Kidney (tissue), 13 donors: ENCODE measurements at regions not wholly inside any gene's neighbourhood (a gene's known extent, or its start where the extent isn't known, plus 50 kb on each side); places are given as distances from the start of the nearest gene placed in this dataset.

ENCODE experiments used
- DNase-seq, 5 donors: peaks; one replicate each; pipeline ENCODE4 v3.0.0-alpha.2; 2013 to 2020
- FAIRE-seq: peaks from 2 replicates; lab custom pipeline; 2012; peaks lifted over from hg19 to GRCh38; lab: Jason Lieb, UNC
- H3K27ac ChIP-seq, 2 donors: one replicate each; pipeline ENCODE4 v1.7.0; 2013; ENCODE audit warnings: low read depth in 2 of 2, low read length in 2 of 2, inconsistent platforms in 1 of 2
- H3K27me3 ChIP-seq: one replicate; pipeline ENCODE4 v1.7.1; 2013; ENCODE audit warnings: low read length, inconsistent platforms; ENCODE audit not compliant: control insufficient read depth, insufficient read depth
- H3K36me3 ChIP-seq, 3 donors: one replicate each; pipeline versions ENCODE4 v1.7.0 to v1.7.1; 2013; ENCODE audit warnings: low read length in 3 of 3, control low read depth in 1 of 3, inconsistent platforms in 1 of 3; ENCODE audit not compliant: insufficient read depth in 3 of 3, control insufficient read depth in 2 of 3
- H3K4me1 ChIP-seq, 3 donors: one replicate each; pipeline versions ENCODE4 v1.7.0 to v1.7.1; 2013; ENCODE audit warnings: low read length in 3 of 3, inconsistent platforms in 1 of 3, low read depth in 1 of 3; ENCODE audit not compliant: control insufficient read depth in 2 of 3, insufficient read depth in 2 of 3
- H3K4me3 ChIP-seq, 3 donors: one replicate each; pipeline versions ENCODE4 v1.7.0 to v1.8.1; 2013; ENCODE audit warnings: low read length in 3 of 3, control low read depth in 1 of 3, inconsistent platforms in 1 of 3
- H3K9ac ChIP-seq, 3 donors: one replicate each; pipeline versions ENCODE4 v1.7.0 to v1.7.1; 2013; ENCODE audit warnings: low read length in 3 of 3, control low read depth in 1 of 3, inconsistent platforms in 1 of 3
- H3K9me3 ChIP-seq, 3 donors: one replicate each; pipeline versions ENCODE4 v1.7.0 to v1.7.1; 2013; ENCODE audit warnings: low read length in 3 of 3, control low read depth in 1 of 3, inconsistent platforms in 1 of 3; ENCODE audit not compliant: control insufficient read depth in 2 of 3, insufficient read depth in 1 of 3
- CTCF ChIP-seq: IDR thresholded peaks from 3 replicates; pipeline ENCODE4 v1.5.1; 2012; ENCODE audit warnings: mild to moderate bottlenecking, moderate library complexity, borderline replicate concordance; ENCODE audit not compliant: insufficient read depth; ENCODE audit errors: extremely low read depth
- intact Hi-C: fragments of 100-400 bp; cut with DNase I; formaldehyde crosslinking; loops from one replicate; pipeline ENCODE4 v1.11.1; 2022
- donor health status: control.
- donor health status: control.
- donor health status: control.
- donor health status: control.
- donor health status: control.
- donor health status: DM: yes; HTN: yes; CAD: no.
- donor health status: Normal renal cell carcinoma (clear cell type).

GRCh38 chr7:21106296-21106732 lies 319.6 kb upstream of the SP8 start:
- no peaks in the 10 kb centered on the region for H3K9me3 ChIP-seq
- H3K27me3 ChIP-seq, result no peaks in the 10 kb centered on the region
- no peaks in the 10 kb centered on the region for H3K4me1 ChIP-seq
- no peak for TF ChIP-seq CTCF
- H3K36me3 ChIP-seq, result no peaks in the 10 kb centered on the region
- no peak for FAIRE-seq
- peak in 1 of 5 donors; percentile 2 for DNase-seq
- H3K9ac ChIP-seq, result no peak overlapping the region
- intact Hi-C loops, result no loop called here
- no peak overlapping the region for H3K27ac ChIP-seq
- no peak overlapping the region for H3K4me3 ChIP-seq

- no peak overlapping the region for H3K4me3 ChIP-seq
- H3K27ac ChIP-seq, result no peak overlapping the region
- no peaks in the 10 kb centered on the region for H3K9me3 ChIP-seq
- FAIRE-seq (no peak), DNase-seq (no peak)
- no peaks in the 10 kb centered on the region for H3K36me3 ChIP-seq
- intact Hi-C loops, result no loop called here
- H3K4me1 ChIP-seq, result no peaks in the 10 kb centered on the region
- TF ChIP-seq CTCF, result no peak
- no peak overlapping the region for H3K9ac ChIP-seq
- H3K27me3 ChIP-seq, result no peaks in the 10 kb centered on the region
These were observed 320.4 kb upstream of the SP8 start for GRCh38 chr7:21107101-21107500.

GRCh38 chr7:21108182-21108581 lies 319.7 kb upstream of the SP4 start:
- Histone ChIP-seq H3K27me3 (no peaks in the 10 kb centered on the region), H3K4me3 (no peak overlapping the region), H3K27ac (no peak overlapping the region), H3K36me3 (no peaks in the 10 kb centered on the region), H3K4me1 (no peaks in the 10 kb centered on the region), H3K9ac (no peak overlapping the region), H3K9me3 (no peaks in the 10 kb centered on the region)
- FAIRE-seq, result no peak
- peak in 2 of 5 donors; percentile 9 to 15 for DNase-seq
- no peak for TF ChIP-seq CTCF
- intact Hi-C loops, result no loop called here
